ENCODE measurements at regions not wholly inside any gene's neighbourhood (a gene's known extent, or its start where the extent isn't known, plus 50 kb on each side); places are given as distances from the start of the nearest gene placed in this dataset.

DNA sequence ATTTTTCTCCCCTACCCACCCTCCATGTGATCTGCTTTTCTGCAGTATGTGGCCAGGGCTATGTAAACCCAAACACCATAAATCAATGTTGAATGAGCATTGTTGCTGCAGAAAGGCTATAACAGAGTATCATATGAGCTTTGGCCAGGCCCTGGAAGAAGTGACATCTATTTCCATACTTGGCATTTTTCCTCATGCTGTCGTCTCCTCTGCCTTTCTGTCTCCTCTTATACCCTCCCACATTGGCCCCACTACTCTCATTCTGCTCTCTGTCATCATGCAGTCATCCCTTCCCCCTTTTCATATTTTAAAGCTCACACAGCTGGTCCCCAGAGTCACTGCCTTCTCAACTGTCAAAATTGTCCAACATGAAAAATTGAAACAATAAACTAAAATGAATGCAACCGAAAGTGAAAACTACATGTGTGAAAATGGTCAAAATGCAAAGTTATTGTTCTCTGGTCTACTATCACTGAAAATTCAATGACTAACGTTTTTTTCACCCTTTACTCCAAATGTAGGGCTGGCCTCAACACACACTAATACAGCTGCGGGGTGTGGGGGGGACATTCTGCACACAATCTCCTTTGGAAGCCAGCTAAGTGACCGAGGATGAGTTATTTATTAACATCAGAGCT is 290.7 kb upstream of the TMPO start:
- no peak for DNase-seq

DNA sequence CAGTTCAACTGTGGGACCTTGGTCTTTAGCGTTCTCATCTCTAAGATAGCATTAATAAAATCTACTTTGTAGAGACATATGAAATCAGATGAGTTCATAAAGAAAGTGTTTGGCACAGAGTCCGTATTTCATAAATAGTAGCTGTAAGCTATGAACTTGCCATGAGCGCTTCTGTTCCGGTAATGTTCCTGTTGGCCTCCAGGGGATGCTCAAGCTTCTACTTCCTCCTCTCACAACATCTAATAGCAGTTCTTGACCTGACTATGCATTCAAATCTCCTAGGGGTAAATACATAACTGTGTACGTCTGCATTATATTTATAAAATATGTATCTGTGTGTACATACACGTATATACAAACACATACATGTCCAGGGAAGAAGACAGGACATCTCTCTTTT is 288.2 kb upstream of the TMPO start:
- DNase-seq, result peak in 1 of 5 experiments; percentile 18

DNA sequence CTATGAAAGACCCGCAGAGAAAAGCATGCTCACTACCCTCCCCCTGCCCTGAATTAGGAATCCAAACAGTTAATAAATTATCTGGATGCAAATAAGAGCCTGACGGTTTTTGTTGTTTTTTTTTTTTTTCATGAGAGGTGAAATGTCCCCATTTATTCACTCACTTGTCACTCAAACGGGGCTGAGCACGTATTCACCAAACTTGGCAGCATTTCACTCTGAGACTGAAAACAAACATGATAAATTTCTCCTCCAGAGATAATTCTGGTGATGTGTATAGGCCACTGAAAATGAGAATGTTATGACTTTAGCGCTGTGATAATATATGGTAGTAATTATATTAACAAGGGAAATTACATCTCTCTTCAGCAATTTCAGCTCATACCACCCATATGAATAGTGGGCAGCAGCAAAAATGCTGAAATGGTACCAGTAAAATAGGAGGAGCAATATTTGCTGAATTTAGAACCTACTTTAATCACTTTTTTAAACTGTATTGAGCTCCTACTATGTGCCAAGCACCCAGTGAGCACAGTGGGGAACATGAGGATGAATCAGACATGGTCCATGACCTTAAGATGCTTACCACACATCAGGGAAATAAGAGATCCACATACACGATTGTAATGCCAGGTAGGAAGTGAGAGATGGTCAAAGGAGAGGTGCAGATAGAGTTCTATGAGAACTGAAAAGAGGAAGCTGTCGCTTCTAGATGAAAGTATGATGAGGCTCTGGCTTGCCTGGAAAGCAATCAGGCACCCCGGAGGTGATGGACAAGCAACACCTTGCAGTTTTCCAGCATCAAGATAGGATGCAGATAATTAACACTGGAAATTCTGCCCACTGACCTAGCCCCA is 286.5 kb upstream of the TMPO start:
- DNase-seq, result no peak

DNA sequence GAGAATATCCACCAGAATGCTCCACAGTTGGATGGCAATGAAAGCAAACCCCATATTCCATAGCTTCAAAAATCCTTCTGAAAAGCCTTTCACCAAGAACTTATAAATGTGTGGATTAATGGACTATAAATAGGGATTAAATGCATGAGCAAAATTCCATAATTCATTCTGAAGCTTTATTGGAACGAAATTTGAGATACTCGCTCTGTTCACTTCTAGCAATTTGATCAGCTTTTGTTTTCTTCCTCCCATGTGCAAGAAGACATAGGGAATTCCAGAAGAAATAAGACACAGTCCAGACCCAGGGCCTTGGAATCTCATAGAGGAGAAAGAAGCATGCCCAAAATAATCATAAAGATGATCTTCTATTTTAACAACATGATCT is 285.9 kb upstream of the TMPO start:
- DNase-seq, result no peak

DNA sequence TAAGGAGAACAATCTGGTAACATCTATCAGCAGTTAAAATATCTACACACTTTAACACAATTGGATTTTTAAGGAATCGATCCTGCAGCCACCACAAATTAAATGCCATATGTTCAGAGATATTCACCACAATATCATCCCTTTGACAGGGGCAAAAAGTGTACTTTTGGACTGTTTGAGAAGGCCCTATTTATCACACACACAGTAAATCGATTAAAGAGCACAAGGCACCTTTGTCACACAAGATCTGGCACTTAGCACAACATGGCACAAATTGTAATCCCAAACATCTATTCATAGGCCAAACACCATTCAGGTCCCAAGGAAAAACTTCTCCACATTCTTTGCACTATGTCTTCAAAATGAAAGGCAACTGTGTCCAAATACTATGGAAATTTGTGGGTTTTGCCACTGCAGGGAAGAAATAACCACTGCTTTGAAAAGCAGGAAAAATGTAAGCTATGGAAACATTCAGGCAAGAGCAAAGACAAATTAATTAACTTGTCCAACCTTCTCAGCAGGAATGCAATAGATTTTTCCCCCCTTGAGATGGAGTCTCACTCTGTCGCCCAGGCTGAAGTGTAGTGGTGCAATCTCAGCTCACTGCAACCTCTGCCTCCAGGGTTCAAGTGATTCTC is 282.5 kb upstream of the TMPO start:
- DNase-seq, result no peak

DNA sequence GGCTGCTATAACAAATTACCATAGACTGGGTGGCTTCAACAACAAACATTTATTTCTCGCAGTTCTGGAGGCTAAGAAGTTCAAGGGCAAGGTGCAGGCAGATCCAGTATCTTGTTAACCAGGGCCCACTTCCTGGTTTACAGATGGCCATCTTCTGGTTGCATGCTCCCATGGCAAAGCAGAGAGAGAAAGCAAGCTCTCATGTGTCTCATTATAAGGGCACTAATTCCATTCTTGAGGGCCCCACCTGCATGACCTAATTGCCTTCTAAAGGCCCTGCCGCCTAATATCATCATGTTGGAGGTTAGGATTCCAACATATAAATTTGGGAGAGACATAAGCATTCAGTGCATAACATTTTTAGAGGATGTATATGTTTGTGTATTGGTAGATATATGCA is 280.1 kb upstream of the TMPO start:
- no peak for DNase-seq

DNA sequence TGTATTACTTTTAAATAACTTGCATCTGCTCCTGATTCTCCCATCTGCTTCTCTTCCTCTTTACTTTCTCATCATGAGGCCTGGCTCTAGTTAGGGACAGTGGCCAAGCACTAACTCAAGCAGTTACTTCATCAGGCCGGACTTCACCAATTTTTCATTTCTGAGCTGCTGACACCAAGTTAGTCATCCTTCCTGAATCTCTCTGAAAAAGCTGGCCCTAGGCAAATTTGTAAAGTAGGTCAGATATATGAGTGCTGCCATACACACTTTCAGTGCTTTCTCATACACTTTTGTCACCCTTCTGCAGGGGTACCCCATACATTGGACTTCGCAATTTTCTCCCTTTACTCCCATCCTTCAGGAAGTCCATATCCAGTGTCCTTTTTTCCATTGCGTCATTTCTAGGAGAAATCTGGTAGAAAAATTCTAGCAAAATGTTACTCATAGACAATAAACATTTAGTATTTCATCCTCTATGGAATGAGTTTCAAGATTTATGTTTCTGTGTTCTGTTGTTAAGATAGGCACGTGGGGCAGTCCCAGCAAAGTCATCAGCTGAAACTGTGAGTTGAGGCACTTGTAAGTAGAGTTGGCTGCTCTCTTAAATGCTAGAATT is 276.8 kb upstream of the TMPO start:
- DNase-seq, result no peak

DNA sequence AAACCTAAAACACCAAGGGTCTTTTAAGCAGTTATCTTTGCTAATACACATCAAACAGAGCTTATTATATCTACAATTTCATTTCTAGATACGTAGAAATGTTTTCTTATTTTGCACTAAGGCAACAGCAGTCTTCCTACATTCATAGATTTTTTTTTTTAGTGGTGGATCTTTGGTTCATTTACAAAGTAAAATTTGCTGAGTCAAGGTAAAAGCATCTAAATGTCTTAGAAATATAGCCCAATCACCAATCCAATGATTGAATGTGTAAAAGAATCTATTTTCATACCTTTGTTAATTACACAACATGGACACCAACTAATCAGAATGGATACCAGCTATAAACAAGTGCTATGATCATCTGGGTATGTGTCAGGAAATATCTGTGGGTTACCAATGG is 272.2 kb upstream of the TMPO start:
- DNase-seq, result no peak

DNA sequence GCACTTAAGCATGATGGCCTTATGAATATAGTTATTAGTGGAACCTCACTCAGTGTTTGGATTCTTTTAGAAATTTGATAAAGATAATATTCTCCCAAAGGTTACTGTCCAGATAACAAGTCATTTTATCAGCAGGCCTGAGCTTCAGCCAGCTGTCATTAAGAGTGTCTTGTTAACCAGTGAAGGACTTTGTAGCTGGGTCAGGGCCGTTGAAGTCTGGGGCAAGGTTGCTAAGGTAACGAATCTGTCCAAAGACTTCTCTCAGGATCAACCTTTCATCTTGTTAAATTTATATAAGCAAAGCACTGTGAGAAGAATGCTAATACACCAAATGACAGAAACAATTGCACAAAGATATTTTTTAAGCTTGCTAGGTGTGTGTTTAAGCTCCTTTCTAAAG is 271.3 kb upstream of the TMPO start:
- DNase-seq, result no peak

DNA sequence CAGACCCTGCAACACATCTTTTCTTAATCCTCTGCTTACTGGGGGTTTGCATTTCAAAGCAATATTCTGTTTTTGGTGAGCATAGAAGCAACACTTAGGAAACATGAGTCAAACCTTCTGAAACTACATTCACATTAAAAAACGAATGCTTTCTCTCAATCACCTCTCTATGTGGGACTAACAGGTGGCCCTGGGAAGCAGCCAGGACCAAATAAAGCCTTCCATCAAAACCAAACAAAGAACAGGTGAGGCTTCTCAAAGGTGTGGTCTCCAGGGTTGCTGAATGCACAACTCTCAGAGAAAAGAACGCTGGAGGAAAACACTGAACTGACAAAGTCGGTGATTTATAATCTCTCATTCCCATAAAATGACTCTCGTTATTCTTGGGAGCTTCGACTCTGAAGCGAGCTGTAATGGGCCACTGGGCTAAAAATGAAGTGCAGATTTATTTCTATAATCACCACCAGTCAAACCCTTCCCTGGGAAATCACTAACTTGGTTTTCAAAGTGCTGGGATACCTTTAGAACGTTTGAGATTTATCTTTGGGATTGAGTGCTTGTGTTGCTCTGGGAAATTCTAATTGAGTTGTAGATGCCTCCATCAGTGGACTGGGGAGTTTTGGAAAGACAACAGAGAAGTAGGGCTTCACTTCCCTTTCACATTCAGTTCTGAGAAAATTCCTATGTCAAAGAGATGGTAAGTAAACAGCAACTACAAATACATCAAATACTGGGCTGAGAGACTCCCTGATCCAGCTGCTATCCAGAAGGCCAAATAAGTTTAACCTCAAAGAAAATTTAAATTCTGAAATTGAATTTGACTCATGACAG is 262.0 kb upstream of the TMPO start:
- DNase-seq, result no peak

DNA sequence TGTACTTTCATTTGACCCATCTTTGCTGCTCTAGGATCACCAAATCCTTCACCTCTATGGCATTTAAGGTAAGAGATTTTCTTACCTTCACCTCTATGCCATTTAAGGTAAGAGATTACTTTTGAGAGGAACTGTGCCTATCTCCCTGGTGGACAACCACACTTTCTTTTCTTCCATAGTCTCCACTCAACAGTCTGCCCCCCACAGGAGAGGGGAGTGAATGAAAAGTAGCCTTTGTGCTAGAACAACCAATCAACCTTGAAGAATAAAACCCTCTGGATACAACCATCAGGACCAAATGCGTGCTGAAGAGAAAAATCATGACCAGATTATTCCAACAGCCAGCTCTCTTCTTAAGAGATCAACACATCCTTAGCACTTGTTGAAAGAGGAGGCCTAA is 258.6 kb upstream of the TMPO start:
- DNase-seq, result no peak

DNA sequence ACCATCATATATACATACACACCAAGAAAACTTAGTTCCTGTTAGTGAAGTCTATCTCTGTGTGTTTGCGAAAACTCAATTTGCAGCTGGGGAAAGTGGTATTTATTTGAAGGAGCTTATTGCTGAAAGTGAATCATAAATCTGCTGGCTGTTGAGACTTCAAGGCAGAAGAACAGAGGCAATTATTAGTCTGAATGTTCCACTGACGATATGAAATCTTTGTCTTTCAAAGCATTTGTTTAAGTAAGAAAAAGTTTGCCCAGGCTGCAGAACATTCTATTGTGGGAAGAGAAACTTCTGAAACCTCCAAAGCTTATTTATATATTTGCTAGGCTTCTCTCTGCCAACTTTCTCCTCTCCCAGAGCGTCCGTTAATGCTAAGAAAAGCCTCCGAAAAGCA is 255.7 kb upstream of the TMPO start:
- DNase-seq, result no peak

DNA sequence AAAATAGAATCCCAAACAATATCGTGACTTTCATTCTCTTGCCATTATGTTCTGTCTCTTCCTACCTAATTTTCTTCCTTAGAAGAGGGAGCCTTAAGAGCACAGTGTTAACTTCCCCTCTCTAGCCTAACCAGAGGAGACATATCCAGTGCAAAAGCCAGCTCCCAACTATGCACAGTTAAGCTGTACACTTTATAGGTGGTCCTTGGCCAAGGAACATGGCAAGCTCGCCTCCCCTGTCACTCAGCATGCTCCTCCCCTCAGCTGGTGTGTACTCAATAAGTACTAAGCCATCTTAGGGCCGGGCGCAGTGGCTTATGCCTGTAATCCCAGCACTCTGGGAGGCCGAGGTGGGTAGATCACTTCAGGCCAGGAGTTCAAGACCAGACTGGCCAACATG is 255.1 kb upstream of the TMPO start:
- no peak for DNase-seq

DNA sequence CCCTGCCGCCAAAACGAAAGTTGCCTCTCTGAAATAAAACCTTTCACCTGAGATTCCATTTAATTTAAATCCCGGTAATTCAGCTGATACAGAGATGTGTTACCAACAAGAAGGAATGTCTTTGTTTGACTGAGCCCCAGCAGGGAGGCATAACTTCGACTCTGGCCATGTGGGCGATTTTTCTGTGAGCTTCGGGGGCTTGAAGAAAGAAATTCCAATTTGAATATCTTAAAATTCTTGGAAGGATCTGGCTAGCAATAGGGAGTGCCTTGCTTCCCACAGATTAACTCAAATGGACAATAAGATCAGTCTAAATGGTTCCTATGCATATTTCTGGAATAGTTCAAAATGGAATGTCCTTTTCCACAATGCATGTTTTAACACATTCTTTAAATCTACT is 252.5 kb upstream of the TMPO start:
- no peak for DNase-seq

DNA sequence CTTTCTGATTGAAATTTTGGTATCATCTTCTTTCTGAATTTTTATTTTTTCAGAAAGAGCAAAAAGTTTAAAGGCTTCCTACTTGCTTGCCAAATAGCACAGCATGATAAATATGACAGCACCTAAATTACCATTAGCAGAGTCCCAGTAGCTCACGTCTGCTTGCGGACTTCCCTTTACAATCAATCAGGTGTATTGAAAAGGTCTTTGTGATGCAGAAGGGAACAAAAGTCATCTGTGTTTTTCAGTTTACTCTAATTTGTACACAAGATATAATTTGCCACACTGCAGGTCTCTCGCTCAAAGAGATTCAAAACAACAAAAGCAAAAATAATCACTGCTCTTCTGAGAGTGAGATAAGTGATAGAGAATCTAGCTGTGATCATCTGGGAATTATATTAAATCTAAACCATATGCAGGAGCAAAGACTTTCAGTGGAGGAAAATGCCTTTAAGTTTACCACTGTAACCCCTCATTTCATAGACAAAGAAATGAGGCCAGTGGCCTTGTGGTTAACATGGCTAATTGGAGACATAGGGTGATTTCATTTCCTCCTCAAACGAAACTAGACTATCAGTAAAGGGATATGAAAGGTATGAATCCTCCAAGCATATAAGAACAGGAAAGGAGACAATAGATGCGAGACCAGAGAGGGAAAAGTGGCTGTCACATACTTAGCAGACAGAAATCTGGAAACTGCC is 240.8 kb upstream of the TMPO start:
- no peak for DNase-seq

DNA sequence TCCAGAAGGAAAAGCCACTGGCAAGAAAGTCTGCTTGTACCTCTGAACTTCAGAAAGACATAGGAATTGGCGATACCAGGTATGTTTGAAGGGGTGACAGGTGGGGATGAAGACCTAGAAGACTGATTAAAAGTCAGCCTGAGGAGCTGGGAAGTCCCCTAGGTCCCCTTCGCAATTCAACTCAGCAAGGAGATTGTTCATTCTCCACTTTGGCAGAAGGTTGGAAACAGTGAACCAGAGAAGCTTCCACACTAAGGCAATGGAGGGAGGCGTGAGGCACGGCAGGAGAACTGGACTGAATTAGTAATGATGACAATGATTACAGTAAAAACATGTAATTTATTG is 240.3 kb upstream of the TMPO start:
- DNase-seq, result no peak

DNA sequence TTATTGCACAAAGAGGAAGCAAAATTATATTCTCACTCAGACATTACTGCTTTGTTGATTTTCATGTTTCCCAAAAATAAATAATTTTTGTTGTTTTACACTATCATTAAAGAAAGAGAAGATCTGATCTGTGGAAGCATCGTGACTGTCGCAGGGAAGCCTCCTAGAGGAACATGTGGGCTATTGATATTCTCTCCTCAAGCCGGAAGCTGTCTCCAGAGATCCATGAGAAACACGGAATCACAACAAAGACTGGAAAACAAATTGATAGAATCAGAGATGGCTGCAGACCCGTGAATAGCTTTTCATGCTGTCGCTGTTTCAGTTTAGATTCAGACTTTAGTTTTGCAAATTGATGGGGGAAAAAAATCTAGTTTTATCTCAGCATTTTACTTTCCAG is 235.2 kb upstream of the TMPO start:
- DNase-seq, result no peak

DNA sequence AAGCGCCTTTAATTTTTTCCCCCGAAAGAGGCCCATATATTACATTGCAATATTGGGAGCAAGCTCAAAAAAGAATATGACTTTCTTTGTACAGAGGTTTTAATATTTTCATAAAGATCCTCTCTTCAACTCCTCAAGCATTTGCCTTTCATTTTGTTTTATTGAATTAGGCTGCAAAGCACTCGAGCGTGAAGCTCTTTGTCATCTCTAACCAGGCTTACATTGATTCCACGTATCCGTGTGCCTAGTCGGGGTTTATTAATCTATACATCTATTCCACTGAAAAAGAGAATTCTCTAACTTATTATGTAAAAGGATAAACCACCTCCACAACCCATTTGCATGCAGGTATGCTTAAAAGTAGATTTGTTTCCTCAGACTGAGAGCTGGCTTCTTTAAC is 234.8 kb upstream of the TMPO start:
- no peak for DNase-seq

DNA sequence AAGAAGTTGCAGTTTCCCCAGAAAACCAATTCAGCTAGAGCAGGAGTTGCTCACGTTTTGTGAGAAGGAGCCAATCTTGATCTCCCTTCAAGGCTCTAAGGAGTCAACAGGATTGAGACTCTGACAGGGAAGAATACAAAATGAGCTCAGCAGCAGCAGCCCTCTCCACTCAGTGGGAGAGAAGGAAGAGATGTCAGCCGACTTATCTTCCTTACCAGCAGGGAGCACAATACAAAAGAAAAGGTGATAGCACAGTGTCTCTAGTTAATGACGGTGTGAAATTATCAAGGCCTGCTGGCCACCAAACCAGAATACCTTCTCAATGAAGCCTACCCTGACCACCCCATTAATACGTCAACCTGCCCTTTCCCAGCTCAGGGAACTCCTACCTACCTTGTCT is 223.6 kb upstream of the TMPO start:
- no peak for DNase-seq

DNA sequence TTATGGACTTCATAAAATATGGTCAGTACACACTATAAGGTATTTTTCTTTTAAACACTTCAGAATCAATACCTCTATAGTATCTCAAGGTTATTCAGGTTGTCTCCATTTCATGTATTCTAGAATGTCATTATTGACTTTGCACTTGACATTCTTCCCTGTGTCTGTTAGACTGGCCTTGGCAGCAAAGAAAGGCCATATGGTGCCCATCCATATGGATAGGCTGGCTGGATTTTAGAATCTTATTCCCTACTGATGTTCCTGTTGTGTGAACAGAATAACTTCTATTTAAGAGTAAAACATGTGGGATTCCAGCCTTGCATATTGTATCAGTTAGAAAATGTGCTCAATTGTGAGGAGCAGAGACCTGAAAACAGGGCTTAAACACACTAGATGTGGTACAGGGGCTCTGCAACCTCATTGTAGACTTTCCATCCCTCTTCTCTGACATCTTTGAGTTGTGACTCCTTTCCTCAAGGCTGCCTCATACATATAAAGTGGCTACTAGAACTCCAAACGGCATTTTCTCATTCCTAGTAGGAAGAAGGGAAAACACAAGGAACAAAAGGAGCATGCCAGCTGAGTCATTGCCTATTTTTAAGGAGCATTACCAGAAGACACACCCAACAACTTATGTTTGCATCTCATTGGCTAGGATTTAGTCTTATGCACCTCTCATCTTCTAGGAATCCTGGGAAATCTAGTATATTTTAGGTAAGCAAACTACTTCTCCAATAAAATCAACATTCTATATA is 221.2 kb upstream of the TMPO start:
- DNase-seq, result no peak

DNA sequence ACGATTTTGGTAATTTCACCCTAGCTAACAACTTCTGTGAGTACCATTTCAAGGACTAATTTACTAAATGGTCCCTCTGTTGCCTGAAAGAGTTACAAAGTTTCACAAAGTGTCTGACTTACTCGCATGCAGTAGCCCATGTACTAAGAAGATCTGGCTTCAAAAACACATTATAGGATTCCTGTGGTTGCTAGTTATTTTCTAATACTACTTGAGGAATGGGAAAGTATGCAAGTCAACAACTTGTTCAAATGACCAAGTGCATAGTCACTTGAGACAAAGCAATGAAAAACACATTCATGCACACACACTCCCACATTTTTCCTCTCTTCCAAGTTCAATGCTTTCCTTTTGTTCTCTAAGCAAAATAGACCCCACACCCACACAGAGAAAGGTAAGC is 219.7 kb upstream of the TMPO start:
- DNase-seq, result no peak

Data from T-helper 2 cell (primary cell).